8988T (cell line): ENCODE measurements at regions not wholly inside any gene's neighbourhood (a gene's known extent, or its start where the extent isn't known, plus 50 kb on each side); places are given as distances from the start of the nearest gene placed in this dataset.

ENCODE experiments used
- DNase-seq: peaks from one replicate; pipeline ENCODE4 v3.0.0; 2011

- no peak for DNase-seq
Observed at GRCh38 chr5:125302577-125302976, 556.1 kb upstream of the ZNF608 start.

GRCh38 chr5:125306741-125307140 lies 560.3 kb upstream of the ZNF608 start:
- no peak for DNase-seq

GRCh38 chr5:125310749-125311148 lies 564.3 kb upstream of the ZNF608 start:
- DNase-seq, result no peak

GRCh38 chr5:125311743-125312142 lies 565.3 kb upstream of the ZNF608 start:
- DNase-seq, result peak; percentile 10

DNA sequence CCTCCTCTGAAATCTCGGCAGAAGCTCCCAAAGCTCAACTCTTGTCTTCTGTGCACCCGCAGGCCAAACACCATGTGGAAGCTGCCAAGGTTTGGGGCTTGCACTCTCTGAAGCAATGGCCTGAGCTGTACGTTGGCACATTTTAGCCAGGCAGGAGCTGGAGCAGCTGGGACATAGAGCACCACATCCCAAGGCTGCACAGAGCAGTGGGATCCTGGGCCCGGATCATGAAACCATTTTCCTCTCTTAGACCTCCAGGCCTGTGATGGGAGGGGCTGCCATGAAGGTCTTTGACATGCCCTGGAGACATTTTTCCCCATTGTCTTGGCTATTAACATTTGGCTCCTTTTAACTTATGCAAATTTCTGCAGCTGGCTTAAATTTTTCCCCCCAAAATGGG lies 567.1 kb upstream of the ZNF608 start:
- no peak for DNase-seq

GRCh38 chr5:125315306-125315705 lies 568.9 kb upstream of the ZNF608 start:
- DNase-seq, result no peak

DNA sequence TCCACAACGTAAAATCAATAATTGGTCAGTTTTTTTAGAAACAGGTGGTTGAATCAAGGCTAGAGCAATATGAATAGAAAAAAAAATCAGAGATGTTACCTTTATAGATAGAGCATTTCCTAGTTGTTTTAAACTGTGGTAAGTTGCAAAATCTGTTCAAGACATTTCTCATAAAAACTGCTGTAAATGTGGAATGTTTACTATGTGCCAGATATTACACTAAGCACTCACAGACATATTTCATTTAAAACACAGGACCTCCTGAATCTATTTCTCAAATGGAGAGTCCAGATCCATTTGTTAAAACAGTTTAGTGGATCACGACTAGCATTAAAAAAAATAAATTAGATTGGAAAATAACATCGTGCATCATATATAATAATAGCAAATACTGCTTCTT lies 570.0 kb upstream of the ZNF608 start:
- DNase-seq, result no peak

- no peak for DNase-seq
Observed at GRCh38 chr5:125316915-125317535, 570.6 kb upstream of the ZNF608 start.

DNA sequence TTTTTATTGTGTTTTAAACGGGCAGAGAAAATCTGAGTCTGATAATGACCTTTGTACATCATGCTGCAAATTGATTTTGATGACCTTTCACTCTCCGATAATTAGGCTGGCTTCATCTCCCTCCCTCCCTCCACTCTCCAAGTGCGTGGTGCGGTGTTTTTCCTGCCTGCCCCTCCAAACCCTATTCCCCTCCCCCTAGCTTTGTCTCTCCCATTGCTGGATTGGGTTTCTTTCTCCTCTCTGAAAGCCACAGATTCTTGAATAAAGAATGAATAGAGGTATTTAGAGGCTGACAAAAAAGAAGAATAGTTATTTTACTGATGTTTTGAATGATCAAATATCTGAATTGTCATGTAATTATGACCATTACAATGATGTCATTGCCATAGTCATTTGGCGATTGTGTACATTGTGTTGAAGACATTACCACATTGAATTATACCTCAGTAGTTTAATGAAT lies 571.1 kb upstream of the ZNF608 start:
- DNase-seq, result no peak

DNA sequence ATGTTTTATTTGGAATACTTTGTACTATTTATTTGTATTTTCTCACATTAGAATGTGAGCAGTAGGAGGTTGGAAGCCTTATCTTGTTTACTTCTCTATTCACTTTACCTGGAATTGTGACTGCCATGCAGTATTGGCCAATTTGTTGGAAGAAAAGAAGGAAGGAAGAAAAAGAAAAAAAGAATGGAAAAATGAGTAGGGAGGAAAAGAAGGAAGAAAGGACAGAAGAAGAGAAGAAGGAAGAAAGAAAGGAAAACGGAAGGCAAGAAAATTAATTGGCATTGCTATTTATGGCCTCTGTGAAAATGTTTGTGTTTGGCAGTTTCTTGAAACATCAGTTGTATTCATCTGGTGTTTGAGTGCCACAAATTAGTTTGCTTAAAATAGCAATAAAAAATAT lies 575.2 kb upstream of the ZNF608 start:
- no peak for DNase-seq

- DNase-seq, result no peak
Observed at GRCh38 chr5:125323613-125324012, 577.2 kb upstream of the ZNF608 start.

DNA sequence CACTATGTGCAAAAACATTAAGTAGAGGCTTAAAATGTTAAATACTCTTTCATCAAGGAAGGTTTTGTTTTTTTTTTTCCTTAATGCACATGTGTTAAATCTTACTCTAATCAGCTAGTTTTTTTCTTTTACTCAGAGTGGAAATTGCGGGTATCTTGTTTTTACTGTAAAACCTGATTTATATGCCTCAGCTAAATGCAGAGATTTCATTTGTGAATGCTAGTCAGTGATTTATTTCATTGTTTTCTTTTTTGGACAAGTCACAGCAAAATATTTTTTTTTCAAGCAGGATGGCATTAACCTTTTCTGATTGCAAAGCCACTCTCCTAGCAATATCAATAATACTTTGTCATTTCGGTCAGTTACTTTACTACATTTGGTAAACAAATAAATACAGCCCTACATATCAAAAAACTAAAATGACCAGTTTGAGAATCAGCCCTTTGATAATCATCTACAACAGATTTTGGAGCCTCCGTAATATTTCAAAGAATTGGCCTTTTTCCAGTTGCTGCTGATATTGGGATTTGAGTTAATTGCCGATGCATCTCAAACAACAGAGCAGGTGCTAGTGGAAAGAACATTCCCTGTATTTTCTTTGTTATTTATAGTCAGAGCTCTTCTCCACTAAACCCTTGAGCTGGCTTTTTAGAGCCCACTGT lies 579.2 kb upstream of the ZNF608 start:
- DNase-seq, result no peak

GRCh38 chr5:125326150-125326510 lies 579.7 kb upstream of the ZNF608 start:
- no peak for DNase-seq

GRCh38 chr5:125327676-125328075 lies 581.2 kb upstream of the ZNF608 start:
- no peak for DNase-seq

GRCh38 chr5:125331987-125332598 lies 585.7 kb upstream of the ZNF608 start:
- DNase-seq, result no peak

- no peak for DNase-seq
Observed at GRCh38 chr5:125333416-125333815, 587.0 kb upstream of the ZNF608 start.

- no peak for DNase-seq
Observed at GRCh38 chr5:125336401-125336800, 590.0 kb upstream of the ZNF608 start.

DNA sequence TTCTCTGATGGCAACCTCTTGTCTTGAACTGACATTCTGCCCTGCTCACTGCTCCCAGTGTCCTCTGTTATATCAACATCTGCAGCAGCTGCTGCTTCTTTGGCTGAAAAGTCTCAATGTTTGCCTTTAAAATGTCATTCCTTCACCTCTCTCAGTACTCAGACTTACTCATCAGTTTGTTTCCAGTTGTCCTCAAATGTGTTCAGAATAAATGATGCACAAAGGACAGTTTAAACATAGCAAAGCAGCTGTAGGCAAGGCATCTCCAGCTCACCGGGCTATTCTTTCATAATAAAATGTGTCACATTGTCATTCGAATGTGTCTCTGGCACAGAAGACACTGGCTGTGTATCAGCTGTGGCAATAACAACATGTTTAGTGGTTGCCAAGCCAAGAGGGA lies 590.9 kb upstream of the ZNF608 start:
- DNase-seq, result no peak

DNA sequence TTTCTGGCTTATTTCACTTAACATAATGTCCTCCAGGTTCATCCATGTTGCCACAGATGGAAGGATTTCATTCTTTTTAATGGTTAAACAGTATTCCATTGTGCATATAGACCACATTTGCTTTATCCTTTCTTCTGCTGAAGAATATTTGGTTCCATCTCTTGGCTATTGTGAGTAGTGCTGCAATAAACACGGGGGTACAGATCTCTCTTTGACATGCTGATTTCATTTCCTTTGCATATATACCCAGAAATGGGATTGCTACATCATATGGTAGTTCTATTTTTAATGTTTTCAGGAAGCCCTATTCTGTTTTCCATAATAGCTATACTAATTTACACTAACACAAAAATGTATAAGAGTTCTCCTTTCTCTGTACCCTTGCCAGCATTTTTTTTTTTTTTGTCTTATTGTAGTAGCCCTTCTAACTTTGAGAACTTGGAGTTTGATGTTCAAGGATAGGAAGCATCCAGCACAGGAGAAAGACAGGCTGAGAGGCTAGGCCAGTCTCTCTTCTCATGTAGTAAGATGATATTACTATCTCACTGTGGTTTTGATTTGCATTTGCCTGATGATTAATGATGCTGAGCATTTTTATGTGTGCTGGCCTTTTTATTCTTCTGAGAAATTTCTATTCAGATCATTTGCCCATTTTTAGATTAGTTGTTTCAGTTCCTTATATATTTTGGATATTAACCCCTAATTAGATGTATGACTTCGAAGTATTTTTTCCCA lies 592.2 kb upstream of the ZNF608 start:
- DNase-seq, result no peak

- DNase-seq, result no peak
Observed at GRCh38 chr5:125341436-125341835, 595.0 kb upstream of the ZNF608 start.

DNA sequence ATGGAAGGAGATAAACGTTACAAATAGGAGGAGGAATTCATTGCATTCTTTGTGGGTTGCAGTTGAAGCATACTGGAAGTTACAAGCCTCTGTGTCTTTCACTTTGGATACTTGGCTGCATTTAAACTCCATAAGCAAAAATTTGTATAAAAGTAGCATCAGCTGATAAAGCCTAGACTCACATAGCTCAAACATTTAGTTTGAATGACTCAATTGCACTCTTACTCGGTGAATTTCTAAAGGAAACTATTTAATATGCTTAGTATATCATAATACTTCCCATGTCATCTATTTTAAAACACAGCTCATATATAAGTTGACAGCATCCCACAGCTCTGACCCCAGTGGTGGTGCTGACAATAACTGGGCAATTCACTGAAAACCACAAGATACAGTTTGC lies 596.6 kb upstream of the ZNF608 start:
- DNase-seq, result no peak

DNA sequence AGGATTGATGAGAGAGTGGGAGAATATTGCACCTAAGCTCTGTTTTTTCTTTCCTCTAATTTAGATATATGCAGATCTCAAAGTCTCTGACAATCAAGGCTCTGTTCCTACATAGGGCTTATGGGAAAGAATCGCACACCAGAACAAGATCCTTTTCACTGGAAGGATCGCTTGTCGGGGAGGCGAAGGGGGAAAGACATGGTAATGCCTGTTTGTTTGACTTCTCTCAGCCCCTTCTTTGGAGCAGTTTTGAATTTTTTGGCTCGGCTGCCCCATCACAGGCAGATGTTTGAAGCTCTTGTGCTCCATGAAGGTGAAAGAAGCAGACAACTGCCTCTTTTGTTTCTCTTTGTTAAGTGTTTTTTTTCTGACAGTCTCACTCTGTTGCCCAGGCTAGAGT lies 599.9 kb upstream of the ZNF608 start:
- no peak for DNase-seq

DNA sequence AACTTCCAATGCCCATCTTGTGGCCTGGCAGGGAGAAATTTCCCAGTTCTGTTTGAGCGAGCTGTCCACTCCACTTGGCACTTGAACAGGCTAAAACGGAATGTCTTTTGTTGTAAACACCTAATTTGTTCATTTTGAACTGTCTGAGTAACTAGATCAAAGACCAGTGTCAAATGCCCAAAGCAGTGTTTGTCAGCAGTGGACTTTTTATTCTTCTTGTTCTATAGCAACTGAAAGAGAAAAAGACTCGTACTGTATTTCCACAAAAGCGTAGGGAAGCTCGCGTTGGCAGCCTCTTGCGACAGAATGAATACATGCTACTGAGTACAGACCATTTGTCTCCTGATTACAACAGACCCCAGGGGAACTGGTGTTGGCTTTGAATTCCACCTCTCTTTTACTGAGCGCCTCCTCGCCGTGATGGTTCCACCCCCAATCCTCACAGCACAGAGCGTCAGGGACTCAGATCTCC lies 601.8 kb upstream of the ZNF608 start:
- DNase-seq, result no peak
